ENCODE measurements at regions not wholly inside any gene's neighbourhood (a gene's known extent, or its start where the extent isn't known, plus 50 kb on each side); places are given as distances from the start of the nearest gene placed in this dataset.
"Not testable (repeated sequence)": the region's sequence is repeated elsewhere in the genome, so short reads cannot be mapped to it uniquely, and the experiment has no call there.

DNA sequence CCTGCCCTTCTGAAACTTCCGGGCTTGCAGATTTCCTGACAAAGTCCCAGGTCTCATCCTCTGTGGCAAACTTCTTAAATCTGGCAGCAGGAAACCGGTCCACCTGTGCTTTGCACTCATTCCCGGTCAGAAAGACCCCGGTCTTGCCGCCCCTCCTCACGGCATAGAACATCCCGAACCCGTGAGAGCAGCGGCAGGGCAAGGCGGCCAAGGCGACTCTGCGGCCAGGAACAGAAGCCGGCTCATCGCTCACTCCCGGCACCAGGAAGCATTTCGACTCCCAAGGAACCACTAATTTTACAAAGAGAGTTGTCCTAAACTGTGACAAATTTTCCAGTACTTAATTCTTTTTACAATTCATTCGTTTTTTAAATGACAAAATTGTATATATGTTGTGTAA lies 140.3 kb downstream of the USP22 start:
- not testable (repeated sequence) for TF ChIP-seq POLR2A, POLR2AphosphoS5 (IDR thresholded peaks at IDR 0.05; ENCODE audit: low read depth, low read length)
